ENCODE measurements at regions not wholly inside any gene's neighbourhood (a gene's known extent, or its start where the extent isn't known, plus 50 kb on each side); places are given as distances from the start of the nearest gene placed in this dataset.
A peak's percentile ranks its signal among the peaks of the same experiment; 100 is the strongest.

DNA sequence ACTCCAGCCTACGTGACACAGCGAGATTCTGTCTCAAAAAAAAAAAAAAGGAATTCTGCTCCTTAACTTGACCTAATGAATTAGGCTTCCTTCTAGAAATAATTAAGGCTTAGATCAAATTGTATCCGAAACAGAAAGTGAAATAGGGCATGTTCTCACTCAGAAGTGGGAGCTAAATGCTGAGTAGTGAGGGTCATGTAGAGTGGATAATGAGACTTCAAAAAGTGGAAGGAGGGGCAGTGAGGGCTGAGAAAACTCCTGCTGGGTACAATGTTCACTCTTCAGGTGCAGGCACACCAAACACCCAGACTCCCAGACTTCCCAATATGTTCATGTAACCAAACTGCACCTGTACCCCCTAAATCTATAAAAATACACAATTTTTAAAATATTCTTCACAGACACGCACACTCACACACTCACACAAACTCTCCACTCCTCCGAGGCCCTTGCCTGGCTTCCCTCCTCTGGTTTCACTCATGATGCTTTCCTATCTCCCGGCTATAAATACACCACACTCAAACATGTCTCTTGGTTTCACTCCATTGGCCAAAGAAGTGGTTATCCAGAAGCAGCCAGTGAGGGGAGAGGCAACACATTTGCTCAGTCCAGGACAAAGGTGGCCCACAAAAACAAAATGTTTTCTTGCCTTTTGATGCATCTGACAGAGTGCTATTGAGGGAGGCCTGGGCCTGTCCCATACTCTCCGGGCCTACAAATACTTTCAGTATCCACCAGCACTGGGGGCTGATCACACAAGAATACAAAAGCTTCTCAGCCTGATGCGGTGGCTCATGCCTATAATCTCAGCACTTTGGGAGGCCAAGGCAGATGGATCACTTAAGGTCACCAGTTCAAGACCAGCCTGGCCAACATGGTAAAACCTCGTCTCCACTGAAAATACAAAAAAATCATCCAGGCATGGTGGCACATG, 249.2 kb downstream of the TOMM20 start:
- DNase-seq (ENCODE audit: low spot score) = no peak

DNA sequence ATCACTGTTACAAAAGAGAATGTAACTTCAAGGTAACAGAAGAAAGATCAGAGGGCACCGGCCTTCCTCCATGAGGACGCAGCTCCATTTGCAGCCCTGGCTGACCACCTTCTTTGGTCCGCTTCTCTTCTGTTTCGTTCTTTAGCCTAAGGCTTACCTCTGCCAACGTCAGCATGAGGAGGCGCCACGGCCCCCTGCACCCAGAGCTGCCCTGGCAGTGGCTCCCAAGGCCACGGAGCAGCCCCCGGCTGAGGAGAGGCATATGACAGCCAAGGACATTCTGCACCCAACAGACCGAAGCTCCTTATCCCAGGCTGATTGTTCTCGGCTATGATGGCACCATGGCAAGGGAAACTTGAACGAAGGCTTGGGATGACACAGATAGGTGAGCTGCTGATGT, 250.3 kb downstream of the TOMM20 start:
- no peak for DNase-seq (ENCODE audit: low spot score)

DNA sequence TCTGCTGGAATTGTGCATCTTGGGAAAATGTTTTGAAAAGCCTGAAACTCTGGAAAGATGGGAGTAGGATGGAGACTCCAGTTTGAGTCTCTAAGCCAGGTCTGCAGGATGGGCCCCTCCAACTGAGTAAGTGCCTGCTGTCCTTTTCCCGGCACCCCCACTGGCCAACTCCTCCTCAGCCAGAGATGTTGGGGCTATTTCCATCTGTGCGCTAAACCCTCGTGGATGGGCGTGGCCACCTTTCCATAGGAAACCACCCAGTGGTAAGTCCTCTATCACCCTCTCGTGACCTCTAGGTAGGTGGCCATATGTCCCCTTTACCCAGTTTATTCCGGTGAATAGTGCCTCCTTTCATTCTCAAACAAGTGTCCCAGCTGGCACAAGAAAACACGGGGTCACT, 250.9 kb downstream of the TOMM20 start:
- DNase-seq (ENCODE audit: low spot score) = no peak

DNA sequence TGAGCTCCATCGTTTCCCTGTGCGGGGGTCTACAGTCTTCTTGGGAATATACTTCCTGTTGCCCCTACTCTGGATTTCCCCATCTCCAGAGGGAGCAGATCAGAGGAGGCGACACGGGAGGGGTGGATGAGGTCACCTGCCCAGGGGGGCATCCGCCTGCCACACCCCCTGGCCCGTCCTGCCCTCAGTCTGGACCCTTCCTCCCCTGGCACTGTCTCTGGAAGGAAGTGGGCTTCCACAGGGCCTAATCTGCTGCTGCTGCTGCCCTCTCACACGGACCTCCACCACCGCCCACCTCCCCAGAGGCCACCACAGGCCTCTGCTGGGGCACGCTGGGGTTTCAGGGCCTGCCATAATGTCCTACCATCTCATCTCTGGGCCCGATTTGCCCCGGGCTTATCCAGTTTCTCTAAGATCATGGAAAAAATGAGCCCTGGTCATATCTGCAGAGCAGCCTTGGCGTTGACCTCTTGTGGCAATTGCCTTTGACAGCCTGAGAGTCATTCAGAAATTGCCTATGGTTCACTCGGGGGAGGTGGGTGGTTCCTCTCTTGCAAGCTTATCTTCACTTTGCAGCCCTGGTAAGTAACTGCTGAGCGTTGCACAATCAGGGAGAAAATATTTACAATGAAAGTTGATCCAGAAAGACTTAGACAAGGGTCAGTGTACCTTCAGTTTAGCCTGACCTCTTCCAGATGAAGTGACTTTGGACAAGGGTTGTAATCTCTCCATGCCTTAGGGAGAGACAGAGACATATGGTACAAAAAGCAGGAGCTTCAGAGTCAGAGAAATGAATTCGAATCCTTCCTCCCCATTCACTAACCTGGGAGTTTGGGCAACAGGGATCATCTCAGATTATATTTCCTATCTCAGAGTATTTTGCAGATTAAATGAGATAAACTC, 252.4 kb downstream of the TOMM20 start:
- no peak for DNase-seq (ENCODE audit: low spot score)

DNA sequence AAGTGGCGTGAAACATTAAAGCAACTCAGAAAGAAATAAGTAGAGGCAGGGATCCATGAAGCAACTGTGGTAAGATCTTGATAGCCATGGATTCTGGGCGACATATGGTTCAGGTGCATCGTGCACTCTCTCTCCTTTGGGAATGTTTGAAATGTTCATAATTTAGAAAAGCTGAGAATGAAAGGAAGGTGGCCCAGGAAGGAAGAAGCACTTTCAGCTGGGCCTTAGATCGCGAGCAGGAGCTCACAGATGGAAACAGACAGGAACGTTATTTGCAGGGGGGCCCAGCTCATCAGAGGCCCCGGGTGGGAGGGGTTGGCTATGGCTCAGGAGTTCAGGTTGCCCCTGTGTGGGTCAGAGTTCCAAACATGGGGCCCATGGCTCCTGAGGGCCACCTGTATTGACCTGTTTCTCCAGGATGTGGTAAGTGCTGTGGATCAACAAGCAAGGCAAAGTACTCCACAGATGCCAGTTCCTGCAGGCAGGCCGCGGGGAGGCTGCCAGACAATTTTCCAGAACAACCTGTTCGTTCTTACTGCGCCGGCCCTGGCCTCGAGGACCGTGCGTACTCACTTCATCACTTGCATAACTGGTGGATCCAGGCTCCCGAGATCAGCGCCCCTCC, 253.2 kb downstream of the TOMM20 start:
- no peak for DNase-seq (ENCODE audit: low spot score)

DNA sequence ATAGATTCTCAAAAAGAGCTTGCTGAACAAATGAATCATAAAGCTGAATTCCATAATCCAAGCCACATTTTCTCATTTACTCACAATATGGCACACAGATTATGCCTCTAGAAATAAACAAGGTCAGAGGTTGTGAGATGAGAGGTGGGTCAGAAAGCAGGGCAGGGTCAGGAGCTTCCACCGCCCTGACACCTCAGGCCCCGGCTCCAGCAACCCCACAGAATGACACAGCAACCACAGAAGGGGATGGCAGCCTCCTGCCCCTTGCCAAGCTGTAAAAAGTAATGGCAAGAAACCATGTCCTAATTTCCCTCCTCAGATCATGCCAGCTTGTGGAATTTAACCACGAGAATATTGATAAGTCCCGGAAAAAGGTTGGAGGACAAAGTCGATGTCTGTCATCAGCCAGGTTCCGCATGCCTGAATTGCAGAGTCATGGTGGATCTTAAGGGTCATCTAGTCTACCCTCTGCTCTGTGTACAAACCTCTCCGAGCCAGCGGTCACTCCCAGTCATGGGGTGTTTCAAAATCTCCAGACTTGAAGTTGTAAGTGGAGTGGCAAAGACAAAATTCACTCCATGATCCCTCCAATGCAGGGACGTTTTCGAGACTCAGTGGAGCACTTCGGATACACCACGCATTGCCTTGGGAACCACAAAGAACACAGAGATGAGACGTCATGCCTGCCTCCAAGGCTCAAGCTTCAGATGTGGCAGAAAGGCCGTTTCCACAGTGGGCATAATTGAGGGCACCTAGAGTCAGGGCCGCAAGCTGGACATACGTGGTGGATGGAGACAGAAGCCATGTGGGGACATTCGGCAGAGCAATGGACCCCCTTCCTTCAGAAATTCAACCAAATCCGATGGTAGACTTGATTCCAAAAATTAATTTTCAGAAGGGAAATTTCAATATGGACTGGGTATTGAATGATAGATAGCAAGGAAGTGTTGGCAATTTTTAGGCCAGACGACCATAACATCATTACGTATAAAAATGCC, 254.0 kb downstream of the TOMM20 start:
- DNase-seq (ENCODE audit: low spot score) = no peak

DNA sequence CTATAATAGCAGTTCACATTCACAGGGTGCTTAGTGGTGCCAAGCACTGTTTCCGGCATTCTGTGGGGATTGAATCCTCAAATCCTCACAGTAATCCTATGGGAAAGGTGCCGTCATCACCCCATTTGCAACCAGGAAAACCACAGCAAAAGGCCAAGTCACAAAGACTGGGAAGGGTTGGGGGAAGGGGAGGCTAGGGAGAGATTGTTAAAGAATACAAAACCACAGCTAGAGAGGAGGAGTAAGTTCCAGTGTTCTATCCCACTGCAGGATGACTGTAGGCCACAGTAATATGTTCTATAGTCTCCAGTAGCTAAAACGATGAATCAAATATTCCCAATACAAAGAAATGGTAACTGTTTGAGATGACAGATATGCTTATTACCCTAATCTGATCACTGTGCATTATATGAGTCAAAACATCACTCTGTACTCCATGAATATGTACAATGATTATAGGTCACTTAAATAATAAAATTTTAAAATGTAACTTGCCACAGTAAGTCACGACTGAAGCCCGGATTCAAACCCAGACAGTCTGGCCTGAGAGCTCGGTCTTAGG, 256.8 kb downstream of the TOMM20 start:
- no peak for DNase-seq (ENCODE audit: low spot score)

DNA sequence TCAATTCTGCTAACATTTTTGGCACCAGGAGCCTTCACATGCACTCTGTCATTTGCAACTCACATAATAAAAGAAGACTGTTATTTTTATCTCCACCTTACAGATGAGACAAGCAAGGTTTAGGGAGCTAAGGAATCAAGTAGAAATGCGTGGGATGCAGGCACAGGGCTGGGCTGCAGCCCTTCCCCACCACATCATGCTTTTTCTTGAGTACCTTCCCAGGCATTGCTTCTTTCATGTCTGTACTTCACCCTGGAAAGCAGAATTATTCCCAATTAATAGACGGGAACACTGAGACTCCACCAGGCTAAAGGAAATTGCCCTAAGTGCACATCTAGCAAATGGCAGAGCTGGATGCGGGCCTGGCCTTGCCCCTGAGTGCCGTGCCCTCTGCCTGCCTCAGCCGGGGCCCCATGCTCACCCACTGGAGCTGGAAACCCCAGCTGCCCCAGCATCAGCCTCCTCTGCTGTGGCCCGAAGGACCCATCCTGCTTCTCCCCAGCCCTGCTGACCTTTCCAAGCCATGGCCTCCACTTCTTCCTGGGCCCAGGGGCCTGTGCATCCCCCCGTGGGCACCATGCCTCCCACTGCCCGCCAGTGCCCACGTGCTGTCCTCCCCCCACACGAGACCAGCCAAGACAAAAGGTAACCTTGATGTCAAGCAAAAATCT, 257.5 kb downstream of the TOMM20 start:
- DNase-seq (ENCODE audit: low spot score) = no peak

DNA sequence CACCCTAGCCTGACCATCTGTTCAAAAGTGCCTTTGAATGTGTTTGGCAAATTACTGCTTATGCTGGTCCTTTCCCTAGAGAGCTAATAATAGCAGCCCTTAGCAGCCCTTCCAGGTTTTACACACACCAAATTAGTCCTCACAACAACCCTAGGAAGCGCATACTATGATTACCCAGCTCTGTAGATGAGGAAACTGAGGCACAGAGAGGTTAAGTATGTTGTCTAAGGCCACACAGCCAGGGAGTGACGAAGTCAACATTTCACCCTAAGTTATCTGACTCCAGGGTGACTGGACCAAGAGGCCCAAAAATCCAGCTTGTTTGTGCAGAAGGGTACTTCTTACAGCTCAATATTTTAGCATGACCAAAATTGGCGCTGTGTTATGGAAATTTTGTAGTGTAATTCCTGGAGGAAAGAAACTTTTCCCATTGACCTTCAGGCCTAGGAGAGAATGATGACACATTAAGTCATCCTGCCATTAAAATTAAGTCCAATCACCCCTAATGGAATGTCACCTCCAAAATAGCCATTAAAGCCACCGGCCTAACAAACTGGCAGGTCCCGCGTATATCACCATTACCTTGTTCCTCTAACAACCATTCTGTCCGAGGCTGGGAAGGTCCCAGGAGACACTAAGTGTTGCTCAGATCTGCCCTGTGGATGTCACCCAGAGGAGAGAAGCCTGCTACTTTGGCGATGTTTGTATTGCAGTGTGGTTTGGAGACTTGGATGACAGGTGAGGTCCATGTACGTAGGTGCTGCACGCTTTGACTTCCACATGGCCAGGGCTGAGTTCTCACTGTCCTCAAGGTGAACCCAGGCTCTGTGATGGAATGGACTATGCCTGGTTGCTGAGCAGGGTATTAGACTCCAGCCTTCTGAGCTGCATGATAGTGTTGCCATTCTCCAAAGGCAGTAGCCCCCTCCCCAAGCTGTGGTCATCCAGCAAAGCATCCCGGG, 258.3 kb downstream of the TOMM20 start:
- DNase-seq (ENCODE audit: low spot score) = no peak

DNA sequence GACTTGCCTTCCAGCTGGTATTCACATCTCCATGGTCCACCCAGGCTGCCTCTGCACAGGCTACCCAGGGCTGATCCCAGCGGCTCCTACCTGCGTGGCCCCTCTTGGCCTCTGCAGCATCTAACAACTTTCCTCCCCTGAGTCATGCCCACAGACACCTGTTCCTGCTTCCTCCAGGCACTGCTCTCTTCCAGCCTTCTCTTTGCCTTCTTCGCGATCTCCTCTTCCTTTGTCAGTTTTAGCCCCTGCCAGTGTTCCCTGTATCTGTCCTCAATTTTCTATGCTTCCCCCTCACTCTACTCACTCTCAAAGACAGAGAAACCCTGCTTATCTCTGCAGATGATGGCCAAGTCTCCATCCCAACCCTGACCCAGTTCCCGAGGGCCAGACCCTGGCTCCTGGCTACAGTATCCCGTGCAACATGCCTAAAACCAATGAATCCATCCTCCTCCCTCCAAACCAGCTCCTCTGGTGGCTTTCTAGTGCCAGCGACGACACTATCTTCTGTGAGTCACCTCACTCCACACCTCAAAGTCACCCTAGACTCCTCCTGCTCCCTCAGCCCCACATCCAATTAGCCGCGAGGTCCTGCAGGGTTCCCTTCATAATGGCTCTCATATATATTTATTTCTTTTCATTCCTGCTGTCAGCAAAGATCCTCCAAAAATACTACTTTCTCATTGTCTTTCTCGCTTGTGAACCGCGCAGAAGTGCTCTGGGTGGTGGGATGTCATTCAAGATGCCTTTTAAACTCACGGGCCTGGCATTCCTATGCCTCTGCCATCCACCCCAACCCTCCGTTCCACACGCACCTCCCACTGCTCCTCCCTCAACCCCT, 259.2 kb downstream of the TOMM20 start:
- no peak for DNase-seq (ENCODE audit: low spot score)

DNA sequence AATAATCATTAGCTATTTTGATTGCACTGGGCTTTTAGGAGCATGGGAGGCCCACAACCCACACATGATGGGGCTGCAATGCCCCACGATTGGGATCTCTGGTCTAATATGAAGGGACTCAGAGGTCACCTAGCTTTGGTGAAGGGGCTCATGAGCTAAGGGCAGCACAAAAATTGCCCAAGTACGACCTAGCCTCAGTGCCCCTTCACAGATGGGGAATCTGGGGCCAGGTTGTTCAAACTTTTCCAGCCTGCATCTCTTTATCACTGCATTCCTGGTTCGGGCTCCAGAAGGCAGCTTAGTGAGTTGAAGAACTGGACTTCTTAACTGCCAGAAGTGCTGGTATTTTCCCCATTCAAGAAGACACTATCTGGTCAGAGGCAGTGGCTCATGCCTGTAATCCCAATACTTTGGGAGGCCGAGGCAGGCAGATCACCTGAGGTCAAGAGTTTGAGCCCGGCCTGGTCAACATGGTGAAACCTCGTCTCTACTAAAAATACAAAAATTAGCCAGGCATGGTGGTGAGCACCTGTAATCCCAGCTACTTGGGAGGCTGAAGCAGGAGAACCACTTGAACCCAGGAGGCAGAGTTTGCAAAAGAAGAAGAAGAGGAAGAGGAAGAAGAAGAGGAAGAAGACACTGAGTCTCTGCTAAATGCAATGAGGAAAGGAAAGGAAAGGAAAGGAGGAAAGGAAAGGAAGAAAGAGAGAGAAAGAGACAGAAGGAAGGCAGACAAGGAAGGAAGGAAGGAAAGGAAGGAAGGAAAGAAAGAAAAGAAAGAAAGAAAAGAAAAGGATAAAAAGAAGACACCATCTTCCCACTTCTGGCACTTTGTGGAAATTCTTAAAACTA, 258.5 kb upstream of the IRF2BP2 start:
- no peak for DNase-seq (ENCODE audit: low spot score)

DNA sequence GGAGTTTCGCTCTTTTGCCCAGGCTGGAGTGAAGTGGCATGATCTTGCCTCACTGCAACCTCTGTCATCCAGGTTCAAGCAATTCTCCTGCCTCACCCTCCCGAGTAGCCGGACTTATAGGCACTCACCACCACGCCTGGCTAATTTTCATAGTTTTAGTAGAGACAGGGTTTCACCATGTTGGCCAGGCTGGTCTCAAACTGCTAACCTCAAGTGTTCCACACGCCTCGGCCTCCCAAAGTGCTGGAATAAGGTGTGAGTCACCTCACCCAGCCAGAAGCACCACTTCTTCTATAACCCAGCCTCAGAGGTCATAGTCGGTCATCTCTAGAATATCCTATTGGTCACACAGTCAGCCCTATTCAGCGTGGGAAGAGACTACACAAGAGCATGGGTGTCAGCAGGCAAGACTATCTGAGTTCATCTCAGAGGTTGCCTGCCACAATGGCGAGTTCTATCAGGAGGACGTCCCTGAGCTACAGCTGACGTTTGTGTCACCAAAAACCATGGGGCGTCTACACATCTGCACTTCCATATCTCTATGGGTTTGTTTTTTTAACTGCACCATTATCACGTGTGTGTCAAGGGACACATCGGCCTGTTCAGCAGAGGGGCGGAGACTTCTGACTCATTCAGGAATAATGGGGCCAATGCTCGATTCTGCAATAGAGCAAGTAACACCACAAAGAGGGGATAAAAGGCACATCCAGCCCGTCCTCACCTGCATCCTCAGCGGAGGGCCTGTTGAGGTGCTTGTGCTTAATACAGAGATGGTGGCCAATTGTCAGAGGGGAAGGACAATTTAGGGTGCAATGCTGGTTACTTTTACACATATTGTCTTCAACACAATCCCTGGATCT, 256.3 kb upstream of the IRF2BP2 start:
- DNase-seq (ENCODE audit: low spot score) = no peak

DNA sequence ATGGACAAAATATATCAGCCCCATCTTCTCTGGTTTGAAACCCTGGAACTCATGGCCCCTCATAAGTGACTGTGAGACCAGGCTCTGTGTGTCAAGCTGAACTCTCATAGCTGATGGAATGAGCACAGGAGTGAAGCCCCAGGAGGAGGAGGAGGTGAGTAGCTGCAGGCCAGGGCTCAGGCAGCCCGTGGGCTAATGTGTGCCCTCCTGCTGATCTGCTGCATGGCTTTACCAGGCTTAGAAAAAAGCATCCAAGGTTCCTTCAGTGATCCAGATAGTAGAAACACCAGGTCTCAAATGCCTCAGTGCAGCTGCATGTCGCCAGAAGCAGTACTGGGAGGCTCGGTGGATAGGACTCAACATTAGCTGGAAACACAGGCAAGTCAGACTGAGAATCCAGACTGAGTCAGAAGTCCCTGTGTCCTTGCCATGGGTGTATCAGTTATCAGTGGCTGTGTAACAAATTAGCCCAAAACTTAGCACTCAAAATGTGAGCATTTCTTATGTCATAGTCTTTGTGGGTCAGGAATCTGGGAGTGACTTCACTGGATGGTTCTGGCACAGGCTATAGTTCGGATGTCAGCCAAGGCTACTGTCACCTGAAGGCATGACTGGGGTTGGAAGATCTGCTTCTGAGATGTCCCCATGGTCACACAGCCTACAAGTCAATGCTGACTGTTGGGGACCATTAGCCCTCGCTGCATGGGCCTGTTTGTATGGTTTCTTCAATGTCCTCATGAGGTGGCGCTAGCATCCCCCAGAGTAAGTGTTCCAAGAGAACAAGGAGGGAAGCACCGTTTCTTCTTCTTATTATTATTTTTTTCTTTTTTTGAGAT, 255.4 kb upstream of the IRF2BP2 start:
- no peak for DNase-seq (ENCODE audit: low spot score)

DNA sequence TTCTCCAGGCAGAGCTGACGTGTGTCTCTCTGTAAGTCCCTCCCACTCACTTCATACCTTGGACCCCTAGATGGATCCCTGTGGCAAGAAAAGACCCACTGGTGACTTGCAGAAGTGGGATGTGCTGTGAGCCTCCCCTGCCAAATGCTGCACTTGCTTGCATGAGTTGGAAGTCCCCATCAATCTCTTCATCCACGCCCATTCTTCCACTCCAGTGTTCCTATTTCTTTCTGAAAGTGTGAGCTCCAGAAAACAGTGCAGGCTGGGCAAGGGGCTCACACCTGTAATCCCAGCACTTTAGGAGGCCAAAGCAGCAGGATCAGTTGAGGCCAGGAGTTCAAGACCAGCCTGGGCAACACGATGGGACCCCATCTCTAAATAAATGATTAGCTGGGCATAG, 254.1 kb upstream of the IRF2BP2 start:
- no peak for DNase-seq (ENCODE audit: low spot score)

DNA sequence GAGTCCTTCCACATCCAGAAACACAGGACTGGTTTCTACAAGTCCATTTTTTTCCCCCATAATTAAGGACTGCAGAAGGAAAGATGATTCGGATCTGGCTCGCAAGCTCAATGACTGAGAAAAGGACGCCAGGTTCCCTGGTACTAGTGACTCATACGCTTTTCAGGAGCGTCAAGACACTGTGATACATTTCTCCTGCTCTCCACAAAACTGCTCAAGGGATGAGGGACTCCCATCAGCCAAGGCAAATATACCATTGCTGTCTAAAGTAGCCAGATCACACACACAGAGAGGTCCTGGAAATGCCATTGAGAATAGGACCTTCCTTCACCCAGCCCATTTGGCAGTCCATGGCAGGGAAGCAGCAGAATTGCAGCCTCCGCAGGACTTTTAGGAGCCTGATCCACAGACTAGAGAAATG, 253.6 kb upstream of the IRF2BP2 start:
- DNase-seq (ENCODE audit: low spot score) = peak; percentile 52

All from kidney capillary endothelial cell (primary cell).